SK-N-MC (cell line): ENCODE measurements at regions not wholly inside any gene's neighbourhood (a gene's known extent, or its start where the extent isn't known, plus 50 kb on each side); places are given as distances from the start of the nearest gene placed in this dataset.

Source experiments
- EZH2 ChIP-seq: fragments of 200-600 bp; sonication (generic); IDR thresholded peaks from one replicate; pipeline ENCODE4 v1.6.1; 2017; ENCODE audit warnings: antibody characterized with exemption
- POLR2AphosphoS5 ChIP-seq: IDR thresholded peaks from 2 replicates; pipeline ENCODE4 v1.6.1; 2012; ENCODE audit warnings: mild to moderate bottlenecking, low read depth, low read length, borderline replicate concordance

- TF ChIP-seq POLR2AphosphoS5 (0 out of 2 replicates have a peak, but pooled peaks have one; percentile 21), EZH2 (no peak)
Observed at GRCh38 chr1:70528590-70529333, 117.7 kb downstream of the CTH start.
